NB4 (cell line): ENCODE measurements at regions not wholly inside any gene's neighbourhood (a gene's known extent, or its start where the extent isn't known, plus 50 kb on each side); places are given as distances from the start of the nearest gene placed in this dataset.

Source experiments
- CTCF ChIP-seq: IDR thresholded peaks from one replicate; pipeline ENCODE4 v1.5.1; 2012; ENCODE audit warnings: low read depth, low read length
- MAX ChIP-seq: IDR thresholded peaks from 2 replicates; pipeline ENCODE4 v1.6.1; 2011; ENCODE audit warnings: low read depth, low read length
- POLR2A ChIP-seq: IDR thresholded peaks from 2 replicates; pipeline ENCODE4 v1.6.1; 2011; ENCODE audit warnings: mild to moderate bottlenecking; ENCODE audit not compliant: insufficient read length; ENCODE audit errors: extremely low read depth

- TF ChIP-seq CTCF, result no peak
- TF ChIP-seq POLR2A, result no peak
- TF ChIP-seq MAX, result no peak
These were observed 618.3 kb upstream of the LRRC4C start for GRCh38 chr11:42077794-42078193.
